CD4-positive, CD25-positive, alpha-beta regulatory T cell (primary cell): ENCODE measurements at regions not wholly inside any gene's neighbourhood (a gene's known extent, or its start where the extent isn't known, plus 50 kb on each side); places are given as distances from the start of the nearest gene placed in this dataset.

Experiments used
- ATAC-seq, 2 donors: fragments of 150-1000 bp; cut with Tn5 transposase; one replicate each; pipeline ENCODE4 v1.10.0; 2021; ENCODE audit warnings: low read depth in 2 of 2, moderate number of reproducible peaks in 2 of 2, moderate library complexity in 1 of 2
- DNase-seq, 3 donors: peaks; one replicate each; pipeline versions ENCODE4 v3.0.0 to v3.0.0-alpha.2; 2012 to 2022; ENCODE audit warnings: mixed read lengths in 1 of 3
- H3K27ac ChIP-seq: one replicate; pipeline ENCODE4 v1.7.0; 2013; ENCODE audit warnings: mild to moderate bottlenecking, low read length; ENCODE audit not compliant: insufficient read depth, poor library complexity, severe bottlenecking
- H3K27me3 ChIP-seq: one replicate; pipeline ENCODE4 v1.7.0; 2013; ENCODE audit warnings: low read length; ENCODE audit not compliant: control insufficient read depth, insufficient read depth
- H3K36me3 ChIP-seq: one replicate; pipeline ENCODE4 v1.7.0; 2013; ENCODE audit warnings: mild to moderate bottlenecking, low read length, moderate library complexity; ENCODE audit not compliant: control insufficient read depth, insufficient read depth
- H3K4me1 ChIP-seq: 2 replicates; pipeline ENCODE4 v1.7.0; 2013; ENCODE audit warnings: mild to moderate bottlenecking, low read length; ENCODE audit not compliant: insufficient read depth, control insufficient read depth, poor library complexity, severe bottlenecking
- H3K4me3 ChIP-seq: one replicate; pipeline ENCODE4 v1.7.0; 2013; ENCODE audit warnings: low read depth, mild to moderate bottlenecking, low read length, moderate library complexity
- H3K9me3 ChIP-seq, 2 experiments: 1 replicate in 1 of 2; 2 replicates in 1 of 2; pipeline ENCODE4 v1.7.0; 2013; ENCODE audit warnings: low read length in 2 of 2, mild to moderate bottlenecking in 1 of 2, moderate library complexity in 1 of 2; ENCODE audit not compliant: control insufficient read depth in 2 of 2
- H3K27ac Mint-ChIP-seq, 3 donors: one replicate each; pipeline ENCODE4 v1.8.0; 2020 to 2022; ENCODE audit warnings: mild to moderate bottlenecking in 3 of 3, mixed read lengths in 3 of 3, moderate library complexity in 2 of 3
- H3K27me3 Mint-ChIP-seq: one replicate; pipeline ENCODE4 v1.8.0; 2022; ENCODE audit warnings: mild to moderate bottlenecking, mixed read lengths
- H3K36me3 Mint-ChIP-seq: one replicate; pipeline ENCODE4 v1.8.0; 2020; ENCODE audit warnings: mixed read lengths
- H3K4me1 Mint-ChIP-seq, 4 donors: one replicate each; pipeline ENCODE4 v1.8.0; 2020 to 2022; ENCODE audit warnings: mixed read lengths in 4 of 4, mild to moderate bottlenecking in 1 of 4
- H3K4me3 Mint-ChIP-seq, 4 donors: one replicate each; pipeline ENCODE4 v1.8.0; 2020 to 2022; ENCODE audit warnings: mild to moderate bottlenecking in 4 of 4, mixed read lengths in 4 of 4, moderate library complexity in 3 of 4
- H3K9me3 Mint-ChIP-seq, 7 donors: one replicate each; pipeline ENCODE4 v1.8.0; 2020 to 2022; ENCODE audit warnings: mixed read lengths in 7 of 7, mild to moderate bottlenecking in 3 of 7, moderate library complexity in 2 of 7

DNA sequence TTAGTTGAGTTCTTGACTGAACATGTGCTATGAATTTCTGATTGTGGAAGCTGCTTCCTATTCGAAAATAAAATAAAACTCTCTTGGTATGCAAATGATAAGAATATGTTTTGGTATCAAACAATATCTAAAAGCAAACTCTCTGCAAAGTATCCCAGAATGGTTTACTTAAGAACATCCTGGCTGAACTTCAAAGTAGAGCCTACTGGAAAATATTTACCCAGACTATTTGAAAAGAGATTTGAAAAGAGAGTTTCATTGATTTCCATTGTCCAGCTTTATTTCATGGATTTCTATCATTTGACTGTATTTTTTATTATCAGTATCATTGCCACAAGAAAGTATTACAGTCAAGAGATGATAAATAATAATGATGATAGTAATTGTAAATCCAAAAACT, 171.1 kb upstream of the SLC7A11 start:
- no peak overlapping the region for H3K4me3 ChIP-seq
- ATAC-seq (no peak), DNase-seq (no peak)
- no peaks in the 10 kb centered on the region for H3K9me3 ChIP-seq
- H3K27me3 ChIP-seq = no peaks in the 10 kb centered on the region
- Mint-ChIP-seq H3K4me3 (no peak overlapping the region), H3K27ac (no peak overlapping the region), H3K9me3 (peaks cover 0 to 4% (median 1%) of the 10 kb centered on the region in 7 donors), H3K4me1 (no peaks in the 10 kb centered on the region), H3K36me3 (no peaks in the 10 kb centered on the region), H3K27me3 (no peaks in the 10 kb centered on the region)
- no peaks in the 10 kb centered on the region for H3K36me3 ChIP-seq
- no peak overlapping the region for H3K27ac ChIP-seq
- no peaks in the 10 kb centered on the region for H3K4me1 ChIP-seq

GRCh38 chr4:138412847-138413246, 170.7 kb upstream of the SLC7A11 start:
- ATAC-seq (no peak), DNase-seq (no peak)
- Mint-ChIP-seq H3K27ac (no peak overlapping the region), H3K36me3 (no peaks in the 10 kb centered on the region), H3K9me3 (peaks cover 0 to 4% (median 1%) of the 10 kb centered on the region in 7 donors), H3K27me3 (no peaks in the 10 kb centered on the region), H3K4me1 (no peaks in the 10 kb centered on the region), H3K4me3 (no peak overlapping the region)
- Histone ChIP-seq H3K4me1 (no peaks in the 10 kb centered on the region), H3K9me3 (no peaks in the 10 kb centered on the region), H3K36me3 (no peaks in the 10 kb centered on the region), H3K4me3 (no peak overlapping the region), H3K27me3 (no peaks in the 10 kb centered on the region), H3K27ac (no peak overlapping the region)

- Histone ChIP-seq H3K27me3 (no peaks in the 10 kb centered on the region), H3K9me3 (no peaks in the 10 kb centered on the region), H3K27ac (no peak overlapping the region), H3K4me3 (no peak overlapping the region), H3K36me3 (no peaks in the 10 kb centered on the region), H3K4me1 (no peaks in the 10 kb centered on the region)
- peaks cover 0 to 3% (median 1%) of the 10 kb centered on the region in 7 donors for H3K9me3 Mint-ChIP-seq
- H3K36me3 Mint-ChIP-seq = no peaks in the 10 kb centered on the region
- DNase-seq = no peak
- no peak overlapping the region for H3K4me3 Mint-ChIP-seq
- no peaks in the 10 kb centered on the region for H3K27me3 Mint-ChIP-seq
- no peaks in the 10 kb centered on the region for H3K4me1 Mint-ChIP-seq
- ATAC-seq = no peak
- H3K27ac Mint-ChIP-seq = no peak overlapping the region
These were observed 168.1 kb upstream of the SLC7A11 start for GRCh38 chr4:138410266-138410665.

DNA sequence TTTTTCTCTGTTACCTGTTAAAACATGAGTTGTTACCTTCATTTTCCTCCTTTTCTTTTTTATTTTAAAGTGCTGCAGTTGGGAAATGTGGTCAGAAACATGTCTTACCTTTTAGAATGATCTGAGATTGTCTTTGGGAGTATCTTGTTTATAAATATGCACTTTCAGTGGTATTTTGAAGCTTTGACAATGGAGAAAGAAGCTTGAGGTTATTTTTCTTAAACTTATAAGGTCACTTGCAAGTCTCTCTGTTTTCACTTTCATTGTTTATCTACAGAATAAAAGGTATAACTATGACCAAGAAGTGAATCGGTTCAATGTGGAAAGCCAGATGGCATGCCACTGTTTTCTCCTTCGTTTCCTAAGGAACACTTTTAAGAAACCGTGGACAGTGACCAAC, 167.5 kb upstream of the SLC7A11 start:
- Mint-ChIP-seq H3K27me3 (no peaks in the 10 kb centered on the region), H3K4me3 (no peak overlapping the region), H3K36me3 (no peaks in the 10 kb centered on the region), H3K27ac (no peak overlapping the region), H3K4me1 (no peaks in the 10 kb centered on the region), H3K9me3 (peaks cover 0 to 3% (median 1%) of the 10 kb centered on the region in 7 donors)
- no peak overlapping the region for H3K4me3 ChIP-seq
- H3K36me3 ChIP-seq = no peaks in the 10 kb centered on the region
- no peaks in the 10 kb centered on the region for H3K4me1 ChIP-seq
- no peak overlapping the region for H3K27ac ChIP-seq
- DNase-seq (no peak), ATAC-seq (no peak)
- H3K27me3 ChIP-seq = no peaks in the 10 kb centered on the region
- no peaks in the 10 kb centered on the region for H3K9me3 ChIP-seq

- no peak for ATAC-seq
- no peak overlapping the region for H3K27ac Mint-ChIP-seq
These were observed 166.6 kb upstream of the SLC7A11 start for GRCh38 chr4:138408758-138409157.

DNA sequence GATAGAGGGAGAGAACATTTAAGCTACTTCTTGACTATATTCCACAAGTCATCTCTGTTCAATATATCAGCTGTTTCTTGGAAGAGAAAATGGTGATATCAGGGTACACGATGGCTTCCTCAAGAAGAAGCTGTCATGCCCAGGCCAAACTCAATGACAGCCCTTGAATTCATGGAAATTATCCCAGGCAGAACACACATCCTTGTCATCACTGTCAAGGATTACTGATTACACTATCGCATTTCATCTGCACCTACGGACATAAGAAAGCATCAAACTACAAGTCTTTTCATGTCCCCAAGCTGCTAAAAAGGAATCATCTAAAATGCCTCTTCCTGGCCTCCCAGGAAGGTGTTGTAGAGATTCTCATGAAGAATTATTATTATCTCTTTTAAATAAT, 165.2 kb upstream of the SLC7A11 start:
- Histone ChIP-seq H3K9me3 (no peaks in the 10 kb centered on the region), H3K27ac (no peak overlapping the region), H3K4me1 (no peaks in the 10 kb centered on the region), H3K27me3 (no peaks in the 10 kb centered on the region), H3K36me3 (no peaks in the 10 kb centered on the region), H3K4me3 (no peak overlapping the region)
- no peaks in the 10 kb centered on the region for H3K4me1 Mint-ChIP-seq
- no peak overlapping the region for H3K4me3 Mint-ChIP-seq
- peaks cover 0 to 4% (median 0%) of the 10 kb centered on the region in 7 donors for H3K9me3 Mint-ChIP-seq
- H3K27me3 Mint-ChIP-seq = no peaks in the 10 kb centered on the region
- ATAC-seq (no peak), DNase-seq (no peak)
- H3K27ac Mint-ChIP-seq = no peak overlapping the region
- no peaks in the 10 kb centered on the region for H3K36me3 Mint-ChIP-seq

More at GRCh38 chr4:138408758-138409157, 166.6 kb upstream of the SLC7A11 start:
- Mint-ChIP-seq H3K9me3 (peaks cover 0 to 4% (median 0%) of the 10 kb centered on the region in 7 donors), H3K4me3 (no peak overlapping the region), H3K4me1 (no peaks in the 10 kb centered on the region), H3K27me3 (no peaks in the 10 kb centered on the region), H3K36me3 (no peaks in the 10 kb centered on the region)
- Histone ChIP-seq H3K4me1 (no peaks in the 10 kb centered on the region), H3K9me3 (no peaks in the 10 kb centered on the region), H3K36me3 (no peaks in the 10 kb centered on the region), H3K4me3 (no peak overlapping the region), H3K27ac (no peak overlapping the region), H3K27me3 (no peaks in the 10 kb centered on the region)
- DNase-seq = no peak

DNA sequence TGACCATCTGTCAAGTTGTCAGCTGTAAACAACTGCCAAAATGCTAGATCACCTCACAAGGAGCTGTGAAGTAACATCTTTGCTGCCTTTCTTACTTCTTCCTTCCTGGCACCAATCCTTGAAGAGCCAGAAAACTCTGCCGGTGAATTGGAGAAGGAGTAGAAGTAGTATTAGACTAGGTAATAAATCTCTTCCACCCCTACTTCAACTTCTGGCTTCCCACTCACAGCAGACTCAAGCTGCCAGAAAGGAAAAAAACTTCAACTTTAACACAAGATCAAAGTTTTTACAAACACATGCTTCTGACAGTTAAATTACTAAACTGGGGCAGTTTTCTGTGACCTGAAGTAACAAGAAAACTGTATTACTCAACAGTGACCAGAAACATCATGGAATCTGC, 164.7 kb upstream of the SLC7A11 start:
- Histone ChIP-seq H3K27me3 (no peaks in the 10 kb centered on the region), H3K36me3 (no peaks in the 10 kb centered on the region), H3K4me3 (no peak overlapping the region), H3K27ac (no peak overlapping the region), H3K9me3 (no peaks in the 10 kb centered on the region), H3K4me1 (no peaks in the 10 kb centered on the region)
- no peak for DNase-seq
- Mint-ChIP-seq H3K4me1 (no peaks in the 10 kb centered on the region), H3K4me3 (no peak overlapping the region), H3K27ac (no peak overlapping the region), H3K27me3 (no peaks in the 10 kb centered on the region), H3K9me3 (peaks cover 0 to 4% (median 0%) of the 10 kb centered on the region in 7 donors), H3K36me3 (no peaks in the 10 kb centered on the region)
- ATAC-seq = no peak

GRCh38 chr4:138405934-138406567, 163.9 kb upstream of the SLC7A11 start:
- Histone ChIP-seq H3K27ac (no peak overlapping the region), H3K9me3 (no peaks in the 10 kb centered on the region), H3K4me3 (no peak overlapping the region), H3K36me3 (no peaks in the 10 kb centered on the region), H3K27me3 (no peaks in the 10 kb centered on the region), H3K4me1 (no peaks in the 10 kb centered on the region)
- no peak for DNase-seq
- Mint-ChIP-seq H3K4me1 (no peaks in the 10 kb centered on the region), H3K36me3 (no peaks in the 10 kb centered on the region), H3K27me3 (no peaks in the 10 kb centered on the region), H3K27ac (no peak overlapping the region), H3K4me3 (no peak overlapping the region), H3K9me3 (peaks cover 0 to 4% (median 0%) of the 10 kb centered on the region in 7 donors)
- no peak for ATAC-seq
